SK-N-SH (cell line): ENCODE measurements at regions not wholly inside any gene's neighbourhood (a gene's known extent, or its start where the extent isn't known, plus 50 kb on each side); places are given as distances from the start of the nearest gene placed in this dataset.

ENCODE experiments used
- CTCF ChIA-PET: fragments of 300-600, 350-600 bp; formaldehyde crosslinking; extraction: SDS; loops from one replicate; lab custom pipeline; 2021; lab: Yijun Ruan, JAX
- POLR2A ChIA-PET: fragments of 350-600 bp; sonication (Branson Sonifier 250); formaldehyde crosslinking; extraction: SDS; loops from one replicate; lab custom pipeline; 2020; ENCODE audit warnings: antibody characterized with exemption, inconsistent platforms; lab: Yijun Ruan, JAX
- DNase-seq: peaks from one replicate; pipeline ENCODE4 v3.0.0; 2012
- H2AFZ ChIP-seq: fragments of 200-600 bp; sonication (generic); 2 replicates; pipeline ENCODE4 v1.8.1; 2016; ENCODE audit warnings: antibody characterized with exemption, mild to moderate bottlenecking, low read depth
- H3F3A ChIP-seq: fragments of 200-600 bp; sonication (generic); replicated peaks from 2 replicates; pipeline ENCODE3; 2016; ENCODE audit warnings: antibody characterized with exemption, mild to moderate bottlenecking; ENCODE audit not compliant: insufficient read depth
- H3K27ac ChIP-seq, 2 experiments: fragments of 200-500 bp in 1 of 2; fragments of 200-600 bp in 1 of 2; sonication (Bioruptor generic) in 1 of 2; sonication (generic), shearing (Covaris generic) in 1 of 2; 2 replicates each; pipeline versions ENCODE4 v1.5.1 to v1.6.1; 2014 to 2016; ENCODE audit warnings: low read depth in 2 of 2, inconsistent platforms in 1 of 2, low read length in 1 of 2, mild to moderate bottlenecking in 1 of 2, mixed read lengths in 1 of 2
- H3K27me3 ChIP-seq: fragments of 200-600 bp; sonication (generic), shearing (Covaris generic); 2 replicates; pipeline ENCODE4 v1.6.1; 2016; ENCODE audit warnings: mixed run types; ENCODE audit not compliant: insufficient read depth
- H3K36me3 ChIP-seq, 2 experiments: fragments of 200-500 bp in 1 of 2; fragments of 200-600 bp in 1 of 2; sonication (Bioruptor generic) in 1 of 2; sonication (generic) in 1 of 2; replicated peaks in 1 of 2; 2 replicates each; pipeline versions ENCODE3 to v1.5.1; 2014 to 2016; ENCODE audit warnings: low read length in 1 of 2, mild to moderate bottlenecking in 1 of 2; ENCODE audit not compliant: insufficient read depth in 2 of 2, control insufficient read depth in 1 of 2
- H3K4me1 ChIP-seq, 2 experiments: fragments of 200-500 bp in 1 of 2; fragments of 200-600 bp in 1 of 2; sonication (Bioruptor generic) in 1 of 2; sonication (generic), shearing (Covaris generic) in 1 of 2; 2 replicates each; pipeline versions ENCODE4 v1.5.1 to v1.6.1; 2014 to 2016; ENCODE audit warnings: low read depth in 1 of 2, low read length in 1 of 2, mixed run types in 1 of 2; ENCODE audit not compliant: insufficient read depth in 2 of 2, control insufficient read depth in 1 of 2
- H3K4me2 ChIP-seq: fragments of 200-600 bp; sonication (generic), shearing (Covaris generic); 2 replicates; pipeline ENCODE4 v1.6.1; 2017; ENCODE audit warnings: mixed run types
- H3K4me3 ChIP-seq, 2 experiments: fragments of 200-500 bp in 1 of 2; fragments of 200-600 bp in 1 of 2; sonication (Bioruptor generic) in 1 of 2; sonication (generic), shearing (Covaris generic) in 1 of 2; 2 replicates each; pipeline versions ENCODE4 v1.5.1 to v1.8.1; 2014 to 2016; ENCODE audit warnings: low read depth in 2 of 2, inconsistent platforms in 1 of 2, low read length in 1 of 2, mild to moderate bottlenecking in 1 of 2, mixed read lengths in 1 of 2, moderate library complexity in 1 of 2
- H3K79me2 ChIP-seq: fragments of 200-600 bp; sonication (generic); 2 replicates; pipeline ENCODE4 v1.8.1; 2017; ENCODE audit warnings: mild to moderate bottlenecking; ENCODE audit not compliant: insufficient read depth
- H3K9ac ChIP-seq: fragments of 200-600 bp; sonication (generic); 2 replicates; pipeline ENCODE4 v1.6.1; 2017; ENCODE audit warnings: mixed run types
- H3K9me2 ChIP-seq: fragments of 200-600 bp; sonication (generic); 2 replicates; pipeline ENCODE4 v1.6.1; 2017; ENCODE audit warnings: mixed run types
- H3K9me3 ChIP-seq: fragments of 200-600 bp; sonication (generic); 2 replicates; pipeline ENCODE4 v1.6.1; 2017; ENCODE audit warnings: mixed run types, mild to moderate bottlenecking, moderate library complexity
- H4K20me1 ChIP-seq: fragments of 200-600 bp; sonication (generic); 2 replicates; pipeline ENCODE4 v1.6.1; 2017; ENCODE audit warnings: mild to moderate bottlenecking, mixed run types; ENCODE audit not compliant: insufficient read depth
- CHD2 ChIP-seq: fragments of 150-350 bp; IDR thresholded peaks from 2 replicates; pipeline ENCODE4 v1.6.1; 2018; ENCODE audit warnings: low read length; ENCODE audit not compliant: partially characterized antibody
- EP300 ChIP-seq, 2 experiments: IDR thresholded peaks; 2 replicates each; pipeline versions ENCODE4 v1.4.0 to v1.6.1; 2012; ENCODE audit warnings: borderline replicate concordance in 1 of 2, low read depth in 1 of 2, low read length in 1 of 2
- FOSL2 ChIP-seq: IDR thresholded peaks from 2 replicates; pipeline ENCODE4 v1.4.0; 2012; ENCODE audit warnings: low read depth, mild to moderate bottlenecking, moderate library complexity, borderline replicate concordance
- JUND ChIP-seq: IDR thresholded peaks from 2 replicates; pipeline ENCODE4 v1.4.0; 2012
- NFIC ChIP-seq: IDR thresholded peaks from 2 replicates; pipeline ENCODE4 v1.4.0; 2012; ENCODE audit warnings: borderline replicate concordance
- RAD21 ChIP-seq: IDR thresholded peaks from 2 replicates; pipeline ENCODE4 v1.6.1; 2012; ENCODE audit warnings: mild to moderate bottlenecking, low read length
- RXRA ChIP-seq: IDR thresholded peaks from 2 replicates; pipeline ENCODE4 v1.4.0; 2012; ENCODE audit warnings: low read depth, mild to moderate bottlenecking, borderline replicate concordance
- SMC3 ChIP-seq: IDR thresholded peaks from 2 replicates; pipeline ENCODE4 v1.6.1; 2012; ENCODE audit warnings: low read depth, low read length, improper control_type of control experiment
- TAF1 ChIP-seq: IDR thresholded peaks from 2 replicates; pipeline ENCODE4 v1.6.1; 2012; ENCODE audit warnings: low read depth, mild to moderate bottlenecking, low read length, moderate library complexity, borderline replicate concordance
- TCF12 ChIP-seq: IDR thresholded peaks from 2 replicates; pipeline ENCODE4 v1.4.0; 2012
- TEAD4 ChIP-seq: IDR thresholded peaks from 2 replicates; pipeline ENCODE4 v1.4.0; 2012; ENCODE audit warnings: mild to moderate bottlenecking, borderline replicate concordance; ENCODE audit not compliant: insufficient read depth
- YY1 ChIP-seq: IDR thresholded peaks from 2 replicates; pipeline ENCODE4 v1.4.0; 2012; ENCODE audit warnings: low read depth, mild to moderate bottlenecking
- WGBS: methylation state at CpG from one replicate; pipeline ENCODE4 v1.1.6; 2017; ENCODE audit warnings: low lambda C conversion rate; 5-methylcytosine and 5-hydroxymethylcytosine counted together
- TF ChIP-seq, protein P1 (sequence below): fragments of 200-600 bp; sonication (generic); IDR thresholded peaks from 2 replicates; pipeline ENCODE4 v1.6.1; 2017; ENCODE audit warnings: antibody characterized with exemption, mild to moderate bottlenecking, moderate library complexity
- TF ChIP-seq, protein P2 (sequence below): IDR thresholded peaks from 2 replicates; pipeline ENCODE4 v1.6.1; 2012; ENCODE audit warnings: mild to moderate bottlenecking, low read depth, low read length, moderate library complexity
- TF ChIP-seq, protein P3 (sequence below): fragments of 150-350 bp; IDR thresholded peaks from 2 replicates; pipeline ENCODE4 v1.6.1; 2017; ENCODE audit warnings: antibody characterized with exemption, low read length, low read depth, borderline replicate concordance
- TF ChIP-seq, protein P4 (sequence below): IDR thresholded peaks from 2 replicates; pipeline ENCODE4 v1.4.0; 2012; ENCODE audit warnings: low read depth, borderline replicate concordance

- Histone ChIP-seq H3K4me3 (no peak overlapping the region), H3K27me3 (peaks cover 5% of the 10 kb centered on the region; the same call in 1 of the 2 replicates), H3K36me3 (no peaks in the 10 kb centered on the region), H3K4me1 (0 out of 4 replicates have a peak, but pooled peaks cover 0 to 2% of the 10 kb centered on the region in 2 experiments), H4K20me1 (no peaks in the 10 kb centered on the region), H3K4me2 (no peak overlapping the region), H2AFZ (no peak overlapping the region), H3K9me2 (no peaks in the 10 kb centered on the region), H3K27ac (no peak overlapping the region), H3K9me3 (no peaks in the 10 kb centered on the region), H3K79me2 (no peaks in the 10 kb centered on the region), H3K9ac (no peak overlapping the region), H3F3A (no peaks in the 10 kb centered on the region)
- no peak for DNase-seq
- TF ChIP-seq NFIC (no peak), JUND (no peak), TAF1 (no peak), SMC3 (no peak), YY1 (no peak), EP300 (IDR thresholded peaks at IDR 0.05; ENCODE audit: borderline replicate concordance in 1 of 2, low read depth in 1 of 2, low read length in 1 of 2) (no peak)
- TF ChIP-seq, protein P1, sequence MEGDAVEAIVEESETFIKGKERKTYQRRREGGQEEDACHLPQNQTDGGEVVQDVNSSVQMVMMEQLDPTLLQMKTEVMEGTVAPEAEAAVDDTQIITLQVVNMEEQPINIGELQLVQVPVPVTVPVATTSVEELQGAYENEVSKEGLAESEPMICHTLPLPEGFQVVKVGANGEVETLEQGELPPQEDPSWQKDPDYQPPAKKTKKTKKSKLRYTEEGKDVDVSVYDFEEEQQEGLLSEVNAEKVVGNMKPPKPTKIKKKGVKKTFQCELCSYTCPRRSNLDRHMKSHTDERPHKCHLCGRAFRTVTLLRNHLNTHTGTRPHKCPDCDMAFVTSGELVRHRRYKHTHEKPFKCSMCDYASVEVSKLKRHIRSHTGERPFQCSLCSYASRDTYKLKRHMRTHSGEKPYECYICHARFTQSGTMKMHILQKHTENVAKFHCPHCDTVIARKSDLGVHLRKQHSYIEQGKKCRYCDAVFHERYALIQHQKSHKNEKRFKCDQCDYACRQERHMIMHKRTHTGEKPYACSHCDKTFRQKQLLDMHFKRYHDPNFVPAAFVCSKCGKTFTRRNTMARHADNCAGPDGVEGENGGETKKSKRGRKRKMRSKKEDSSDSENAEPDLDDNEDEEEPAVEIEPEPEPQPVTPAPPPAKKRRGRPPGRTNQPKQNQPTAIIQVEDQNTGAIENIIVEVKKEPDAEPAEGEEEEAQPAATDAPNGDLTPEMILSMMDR: no peak
- WGBS: 3% methylated on average over 10 of the region's 10 CpGs
- ChIA-PET CTCF (interaction anchor here (1.8 kb wide), 1 partner anchor 9 kb away, joined by 14 read pairs; no protein-coding TSS in a partner anchor), POLR2A (no interaction called here)
Measured at GRCh38 chr6:9404351-9405146, 969.2 kb upstream of the SLC35B3 start.

DNA sequence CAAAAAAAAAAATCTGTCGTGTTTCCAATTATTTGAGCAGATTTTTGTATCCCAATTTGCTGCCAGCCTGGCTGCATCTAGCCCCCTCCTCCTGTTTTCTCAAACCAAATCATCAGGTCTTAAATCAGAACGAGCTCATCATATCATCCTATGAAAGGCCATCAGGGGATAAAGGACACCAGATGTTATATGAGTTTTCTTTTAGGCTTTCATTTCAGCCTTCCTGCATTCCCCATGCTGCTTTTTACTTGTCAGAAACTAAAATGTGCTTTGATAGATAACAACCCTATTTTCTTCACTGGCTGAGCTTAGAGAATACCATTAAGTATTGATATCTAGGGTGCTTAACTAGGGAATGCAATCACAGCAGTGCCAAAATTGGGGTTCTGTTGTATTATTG, 968.4 kb upstream of the SLC35B3 start:
- POLR2A ChIA-PET: no interaction called here
- TF ChIP-seq, protein P2, sequence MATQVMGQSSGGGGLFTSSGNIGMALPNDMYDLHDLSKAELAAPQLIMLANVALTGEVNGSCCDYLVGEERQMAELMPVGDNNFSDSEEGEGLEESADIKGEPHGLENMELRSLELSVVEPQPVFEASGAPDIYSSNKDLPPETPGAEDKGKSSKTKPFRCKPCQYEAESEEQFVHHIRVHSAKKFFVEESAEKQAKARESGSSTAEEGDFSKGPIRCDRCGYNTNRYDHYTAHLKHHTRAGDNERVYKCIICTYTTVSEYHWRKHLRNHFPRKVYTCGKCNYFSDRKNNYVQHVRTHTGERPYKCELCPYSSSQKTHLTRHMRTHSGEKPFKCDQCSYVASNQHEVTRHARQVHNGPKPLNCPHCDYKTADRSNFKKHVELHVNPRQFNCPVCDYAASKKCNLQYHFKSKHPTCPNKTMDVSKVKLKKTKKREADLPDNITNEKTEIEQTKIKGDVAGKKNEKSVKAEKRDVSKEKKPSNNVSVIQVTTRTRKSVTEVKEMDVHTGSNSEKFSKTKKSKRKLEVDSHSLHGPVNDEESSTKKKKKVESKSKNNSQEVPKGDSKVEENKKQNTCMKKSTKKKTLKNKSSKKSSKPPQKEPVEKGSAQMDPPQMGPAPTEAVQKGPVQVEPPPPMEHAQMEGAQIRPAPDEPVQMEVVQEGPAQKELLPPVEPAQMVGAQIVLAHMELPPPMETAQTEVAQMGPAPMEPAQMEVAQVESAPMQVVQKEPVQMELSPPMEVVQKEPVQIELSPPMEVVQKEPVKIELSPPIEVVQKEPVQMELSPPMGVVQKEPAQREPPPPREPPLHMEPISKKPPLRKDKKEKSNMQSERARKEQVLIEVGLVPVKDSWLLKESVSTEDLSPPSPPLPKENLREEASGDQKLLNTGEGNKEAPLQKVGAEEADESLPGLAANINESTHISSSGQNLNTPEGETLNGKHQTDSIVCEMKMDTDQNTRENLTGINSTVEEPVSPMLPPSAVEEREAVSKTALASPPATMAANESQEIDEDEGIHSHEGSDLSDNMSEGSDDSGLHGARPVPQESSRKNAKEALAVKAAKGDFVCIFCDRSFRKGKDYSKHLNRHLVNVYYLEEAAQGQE: no peak
- TF ChIP-seq, protein P3, sequence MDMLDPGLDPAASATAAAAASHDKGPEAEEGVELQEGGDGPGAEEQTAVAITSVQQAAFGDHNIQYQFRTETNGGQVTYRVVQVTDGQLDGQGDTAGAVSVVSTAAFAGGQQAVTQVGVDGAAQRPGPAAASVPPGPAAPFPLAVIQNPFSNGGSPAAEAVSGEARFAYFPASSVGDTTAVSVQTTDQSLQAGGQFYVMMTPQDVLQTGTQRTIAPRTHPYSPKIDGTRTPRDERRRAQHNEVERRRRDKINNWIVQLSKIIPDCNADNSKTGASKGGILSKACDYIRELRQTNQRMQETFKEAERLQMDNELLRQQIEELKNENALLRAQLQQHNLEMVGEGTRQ: no peak
- TF ChIP-seq TEAD4: no peak
- TF ChIP-seq FOSL2: no peak
- TF ChIP-seq, protein P4, sequence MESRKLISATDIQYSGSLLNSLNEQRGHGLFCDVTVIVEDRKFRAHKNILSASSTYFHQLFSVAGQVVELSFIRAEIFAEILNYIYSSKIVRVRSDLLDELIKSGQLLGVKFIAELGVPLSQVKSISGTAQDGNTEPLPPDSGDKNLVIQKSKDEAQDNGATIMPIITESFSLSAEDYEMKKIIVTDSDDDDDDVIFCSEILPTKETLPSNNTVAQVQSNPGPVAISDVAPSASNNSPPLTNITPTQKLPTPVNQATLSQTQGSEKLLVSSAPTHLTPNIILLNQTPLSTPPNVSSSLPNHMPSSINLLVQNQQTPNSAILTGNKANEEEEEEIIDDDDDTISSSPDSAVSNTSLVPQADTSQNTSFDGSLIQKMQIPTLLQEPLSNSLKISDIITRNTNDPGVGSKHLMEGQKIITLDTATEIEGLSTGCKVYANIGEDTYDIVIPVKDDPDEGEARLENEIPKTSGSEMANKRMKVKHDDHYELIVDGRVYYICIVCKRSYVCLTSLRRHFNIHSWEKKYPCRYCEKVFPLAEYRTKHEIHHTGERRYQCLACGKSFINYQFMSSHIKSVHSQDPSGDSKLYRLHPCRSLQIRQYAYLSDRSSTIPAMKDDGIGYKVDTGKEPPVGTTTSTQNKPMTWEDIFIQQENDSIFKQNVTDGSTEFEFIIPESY: no peak
- TF ChIP-seq YY1: no peak
- TF ChIP-seq TCF12: no peak
- no peak for TF ChIP-seq RXRA
- no peak for TF ChIP-seq CHD2
- no peak for TF ChIP-seq RAD21

More for the DNA sequence above, 968.4 kb upstream of the SLC35B3 start:
- Histone ChIP-seq H3K27me3 (peaks cover 11% of the 10 kb centered on the region; the same call in 1 of the 2 replicates), H3K9me3 (no peaks in the 10 kb centered on the region), H3K9ac (no peak overlapping the region), H3K4me2 (no peak overlapping the region), H3K79me2 (no peaks in the 10 kb centered on the region), H4K20me1 (no peaks in the 10 kb centered on the region), H3K9me2 (no peaks in the 10 kb centered on the region), H3K27ac (no peak overlapping the region), H2AFZ (no peak overlapping the region), H3K36me3 (no peaks in the 10 kb centered on the region), H3K4me1 (peaks cover 2 to 5% of the 10 kb centered on the region in 2 experiments; a peak in 1 of 4 replicates), H3K4me3 (no peak overlapping the region), H3F3A (no peaks in the 10 kb centered on the region)
- DNase-seq: no peak
- CTCF ChIA-PET: interaction anchor here (1.8 kb wide), 1 partner anchor 9 kb away, joined by 14 read pairs; no protein-coding TSS in a partner anchor
- WGBS: 7% methylated on average over 2 of the region's 2 CpGs
